ENCODE measurements at regions not wholly inside any gene's neighbourhood (a gene's known extent, or its start where the extent isn't known, plus 50 kb on each side); places are given as distances from the start of the nearest gene placed in this dataset.

- FAIRE-seq = no peak
- 72% methylated on average over 8 of the region's 8 CpGs for WGBS (ENCODE audit: missing lambda C conversion rate)
- ChIA-PET CTCF (interaction anchor here (0.8 to 8.0 kb wide), 55 partner anchors 11 to 643 kb away, joined by 3 to 97 read pairs (median 7); no protein-coding TSS in a partner anchor), POLR2A (interaction anchor here (1.2 to 1.3 kb wide), 3 partner anchors 68 to 276 kb away, joined by 3 read pairs; partner anchors contain the start of gene LINGO1)
- DNase-seq (ENCODE audit: low read depth in 1 of 2, low spot score in 1 of 2) = no peak
- no peak overlapping the region for H3K4me2 ChIP-seq
- ATAC-seq = no peak
- no peak overlapping the region for H3K4me3 ChIP-seq
- H3K4me1 ChIP-seq = peaks cover 18% of the 10 kb centered on the region
- H3K27ac ChIP-seq = no peak overlapping the region
- TF ChIP-seq CHD4 (IDR thresholded peaks at IDR 0.05; ENCODE audit: borderline replicate concordance) = no peak
- TF ChIP-seq JUNB (IDR thresholded peaks at IDR 0.05) = no peak
- no peak for TF ChIP-seq HES2 (IDR thresholded peaks at IDR 0.05)
- no peak for TF ChIP-seq ZSCAN20 (CRISPR knock-in tag; IDR thresholded peaks at IDR 0.05)
- TF ChIP-seq NPAS2 (CRISPR knock-in tag; IDR thresholded peaks at IDR 0.05; ENCODE audit: borderline replicate concordance) = no peak
- TF ChIP-seq ELK1 (IDR thresholded peaks at IDR 0.05; ENCODE audit: low read depth, low read length) = no peak
- TF ChIP-seq CEBPB (IDR thresholded peaks at IDR 0.05) = no peak
- TF ChIP-seq CHD2 (IDR thresholded peaks at IDR 0.05; ENCODE audit: low read length, partially characterized antibody) = no peak
- no peak for TF ChIP-seq MAX (IDR thresholded peaks at IDR 0.05)
- no peak for TF ChIP-seq JUN (IDR thresholded peaks at IDR 0.05)
- H3K9me3 ChIP-seq = no peaks in the 10 kb centered on the region
These were observed 88.5 kb downstream of the LINGO1 start for GRCh38 chr15:77544162-77544561.

GRCh38 chr15:77543159-77543882 lies 89.4 kb downstream of the LINGO1 start:
- Histone ChIP-seq H3K27ac (peak overlapping the region; percentile 79 to 93), H3K9me3 (no peaks in the 10 kb centered on the region), H3K4me1 (peaks cover 18% of the 10 kb centered on the region), H3K4me2 (peak overlapping the region; percentile 77), H3K4me3 (peak overlapping the region; percentile 57)
- POLR2A ChIA-PET = interaction anchor here (0.6 to 1.6 kb wide), 13 partner anchors 15 to 1207 kb away, joined by 3 to 6 read pairs (median 3); partner anchors contain the start of genes ISL2, LINGO1 and TSPAN3
- DNase-seq (ENCODE audit: low read depth in 1 of 2, low spot score in 1 of 2) (peak; percentile 89 to 97), ATAC-seq (peak; percentile 82 to 95), FAIRE-seq (no peak)
- CTCF ChIA-PET = interaction anchor here (0.5 to 8.0 kb wide), 96 partner anchors 12 to 816 kb away, joined by 3 to 97 read pairs (median 4); partner anchors contain the start of gene LINGO1
- WGBS (ENCODE audit: missing lambda C conversion rate) = under 1% methylated on average over 20 of the region's 32 CpGs
- TF ChIP-seq HOXB5 (CRISPR knock-in tag; IDR thresholded peaks at IDR 0.05) (no peak), ATOH8 (CRISPR knock-in tag; IDR thresholded peaks at IDR 0.05; ENCODE audit: low read depth) (no peak), RCOR1 (IDR thresholded peaks at IDR 0.05; ENCODE audit: low read depth, low read length) (no peak), SMC3 (IDR thresholded peaks at IDR 0.05) (peak; percentile 88), JUNB (IDR thresholded peaks at IDR 0.05) (no peak), NR3C1 (IDR thresholded peaks at IDR 0.05) (no peak), RAD21 (conservative IDR thresholded peaks at IDR 0.05 in 1 of 2, IDR thresholded peaks at IDR 0.05 in 1 of 2) (peak; percentile 89 to 93), MYC (IDR thresholded peaks at IDR 0.05; ENCODE audit: borderline replicate concordance, low read length) (peak; percentile 60; the same call in 1 of the 2 replicates), MAX (IDR thresholded peaks at IDR 0.05) (peak; percentile 82), TP53 (CRISPR knock-in tag; IDR thresholded peaks at IDR 0.05) (no peak), POLR2A (IDR thresholded peaks at IDR 0.05; ENCODE audit: low read length) (peak; percentile 83), EHMT2 (IDR thresholded peaks at IDR 0.05; ENCODE audit: low read depth) (no peak), BCL3 (IDR thresholded peaks at IDR 0.05) (0 out of 3 replicates have a peak, but pooled peaks have one; percentile 70), HDAC2 (IDR thresholded peaks at IDR 0.05) (no peak), CEBPB (IDR thresholded peaks at IDR 0.05) (no peak), MAFK (IDR thresholded peaks at IDR 0.05; ENCODE audit: partially characterized antibody) (no peak), BHLHE40 (IDR thresholded peaks at IDR 0.05; ENCODE audit: low read depth, low read length) (no peak), USF2 (IDR thresholded peaks at IDR 0.05) (peak; percentile 61; the same call in 1 of the 2 replicates), KDM1A (IDR thresholded peaks at IDR 0.05; ENCODE audit: low read depth) (no peak), POLR2AphosphoS2 (conservative IDR thresholded peaks at IDR 0.05; ENCODE audit: low read length) (no peak), E2F6 (IDR thresholded peaks at IDR 0.05; ENCODE audit: borderline replicate concordance, low read depth) (peak; percentile 58; the same call in 1 of the 2 replicates), HMGXB4 (CRISPR knock-in tag; IDR thresholded peaks at IDR 0.05; ENCODE audit: borderline replicate concordance) (peak; percentile 84; the same call in 1 of the 2 replicates)
